Liver (tissue), 3 donors: ENCODE measurements at regions not wholly inside any gene's neighbourhood (a gene's known extent, or its start where the extent isn't known, plus 50 kb on each side); places are given as distances from the start of the nearest gene placed in this dataset.

Source experiments
- CTCF ChIP-seq: fragments of 150-350 bp; IDR thresholded peaks from 2 replicates; pipeline ENCODE4 v1.5.1; 2017; ENCODE audit warnings: improper control_type of control experiment, low read depth, low read length; ENCODE audit not compliant: missing input control
- EGR1 ChIP-seq, 2 donors: IDR thresholded peaks; 2 replicates each; pipeline ENCODE4 v1.6.1; 2016 to 2018; ENCODE audit warnings: antibody characterized with exemption in 2 of 2, low read depth in 2 of 2
- FOXA1 ChIP-seq: IDR thresholded peaks from 2 replicates; pipeline ENCODE4 v1.6.1; 2016; ENCODE audit warnings: antibody characterized with exemption
- JUND ChIP-seq, 2 donors: IDR thresholded peaks; 2 replicates each; pipeline ENCODE4 v1.6.1; 2016; ENCODE audit warnings: antibody characterized with exemption in 2 of 2
- RAD21 ChIP-seq, 2 donors: IDR thresholded peaks; 2 replicates each; pipeline ENCODE4 v1.6.1; 2016; ENCODE audit warnings: antibody characterized with exemption in 2 of 2, mild to moderate bottlenecking in 2 of 2
- RXRA ChIP-seq, 2 donors: IDR thresholded peaks; 2 replicates each; pipeline ENCODE4 v1.6.1; 2017 to 2018; ENCODE audit warnings: antibody characterized with exemption in 2 of 2, mild to moderate bottlenecking in 1 of 2
- YY1 ChIP-seq: IDR thresholded peaks from 2 replicates; pipeline ENCODE4 v1.6.1; 2016; ENCODE audit warnings: antibody characterized with exemption, mild to moderate bottlenecking
- TF ChIP-seq, protein P1 (sequence below): IDR thresholded peaks from 2 replicates; pipeline ENCODE4 v1.6.1; 2016; ENCODE audit warnings: antibody characterized with exemption, mild to moderate bottlenecking
- TF ChIP-seq, protein P2 (sequence below): IDR thresholded peaks from 2 replicates; pipeline ENCODE4 v1.6.1; 2016; ENCODE audit warnings: antibody characterized with exemption
- TF ChIP-seq, protein P3 (sequence below): IDR thresholded peaks from 2 replicates; pipeline ENCODE4 v1.6.1; 2016; ENCODE audit warnings: antibody characterized with exemption
- donor health status: healthy.
- donor health status: healthy.

GRCh38 chr5:68555907-68556681 is 340.5 kb downstream of the PIK3R1 start:
- TF ChIP-seq CTCF (no peak), JUND (IDR thresholded peaks at IDR 0.05) (no peak), RXRA (IDR thresholded peaks at IDR 0.05) (no peak), YY1 (no peak), FOXA1 (no peak), RAD21 (IDR thresholded peaks at IDR 0.05) (no peak), EGR1 (IDR thresholded peaks at IDR 0.05; ENCODE audit: low read depth in 2 of 2) (no peak)
- TF ChIP-seq, protein P1, sequence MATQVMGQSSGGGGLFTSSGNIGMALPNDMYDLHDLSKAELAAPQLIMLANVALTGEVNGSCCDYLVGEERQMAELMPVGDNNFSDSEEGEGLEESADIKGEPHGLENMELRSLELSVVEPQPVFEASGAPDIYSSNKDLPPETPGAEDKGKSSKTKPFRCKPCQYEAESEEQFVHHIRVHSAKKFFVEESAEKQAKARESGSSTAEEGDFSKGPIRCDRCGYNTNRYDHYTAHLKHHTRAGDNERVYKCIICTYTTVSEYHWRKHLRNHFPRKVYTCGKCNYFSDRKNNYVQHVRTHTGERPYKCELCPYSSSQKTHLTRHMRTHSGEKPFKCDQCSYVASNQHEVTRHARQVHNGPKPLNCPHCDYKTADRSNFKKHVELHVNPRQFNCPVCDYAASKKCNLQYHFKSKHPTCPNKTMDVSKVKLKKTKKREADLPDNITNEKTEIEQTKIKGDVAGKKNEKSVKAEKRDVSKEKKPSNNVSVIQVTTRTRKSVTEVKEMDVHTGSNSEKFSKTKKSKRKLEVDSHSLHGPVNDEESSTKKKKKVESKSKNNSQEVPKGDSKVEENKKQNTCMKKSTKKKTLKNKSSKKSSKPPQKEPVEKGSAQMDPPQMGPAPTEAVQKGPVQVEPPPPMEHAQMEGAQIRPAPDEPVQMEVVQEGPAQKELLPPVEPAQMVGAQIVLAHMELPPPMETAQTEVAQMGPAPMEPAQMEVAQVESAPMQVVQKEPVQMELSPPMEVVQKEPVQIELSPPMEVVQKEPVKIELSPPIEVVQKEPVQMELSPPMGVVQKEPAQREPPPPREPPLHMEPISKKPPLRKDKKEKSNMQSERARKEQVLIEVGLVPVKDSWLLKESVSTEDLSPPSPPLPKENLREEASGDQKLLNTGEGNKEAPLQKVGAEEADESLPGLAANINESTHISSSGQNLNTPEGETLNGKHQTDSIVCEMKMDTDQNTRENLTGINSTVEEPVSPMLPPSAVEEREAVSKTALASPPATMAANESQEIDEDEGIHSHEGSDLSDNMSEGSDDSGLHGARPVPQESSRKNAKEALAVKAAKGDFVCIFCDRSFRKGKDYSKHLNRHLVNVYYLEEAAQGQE, result no peak
- TF ChIP-seq, protein P2, sequence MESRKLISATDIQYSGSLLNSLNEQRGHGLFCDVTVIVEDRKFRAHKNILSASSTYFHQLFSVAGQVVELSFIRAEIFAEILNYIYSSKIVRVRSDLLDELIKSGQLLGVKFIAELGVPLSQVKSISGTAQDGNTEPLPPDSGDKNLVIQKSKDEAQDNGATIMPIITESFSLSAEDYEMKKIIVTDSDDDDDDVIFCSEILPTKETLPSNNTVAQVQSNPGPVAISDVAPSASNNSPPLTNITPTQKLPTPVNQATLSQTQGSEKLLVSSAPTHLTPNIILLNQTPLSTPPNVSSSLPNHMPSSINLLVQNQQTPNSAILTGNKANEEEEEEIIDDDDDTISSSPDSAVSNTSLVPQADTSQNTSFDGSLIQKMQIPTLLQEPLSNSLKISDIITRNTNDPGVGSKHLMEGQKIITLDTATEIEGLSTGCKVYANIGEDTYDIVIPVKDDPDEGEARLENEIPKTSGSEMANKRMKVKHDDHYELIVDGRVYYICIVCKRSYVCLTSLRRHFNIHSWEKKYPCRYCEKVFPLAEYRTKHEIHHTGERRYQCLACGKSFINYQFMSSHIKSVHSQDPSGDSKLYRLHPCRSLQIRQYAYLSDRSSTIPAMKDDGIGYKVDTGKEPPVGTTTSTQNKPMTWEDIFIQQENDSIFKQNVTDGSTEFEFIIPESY, result no peak
- TF ChIP-seq, protein P3, sequence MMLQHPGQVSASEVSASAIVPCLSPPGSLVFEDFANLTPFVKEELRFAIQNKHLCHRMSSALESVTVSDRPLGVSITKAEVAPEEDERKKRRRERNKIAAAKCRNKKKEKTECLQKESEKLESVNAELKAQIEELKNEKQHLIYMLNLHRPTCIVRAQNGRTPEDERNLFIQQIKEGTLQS, result no peak
